ENCODE measurements at regions not wholly inside any gene's neighbourhood (a gene's known extent, or its start where the extent isn't known, plus 50 kb on each side); places are given as distances from the start of the nearest gene placed in this dataset.
A peak's percentile ranks its signal among the peaks of the same experiment; 100 is the strongest.
"Not testable (repeated sequence)": the region's sequence is repeated elsewhere in the genome, so short reads cannot be mapped to it uniquely, and the experiment has no call there.

GRCh38 chr1:195851804-195852203 lies 756.4 kb downstream of the KCNT2 start:
- Mint-ChIP-seq H3K4me3 (ENCODE audit: unreplicated experiment) (no peak overlapping the region), H3K9me3 (ENCODE audit: unreplicated experiment) (no peaks in the 10 kb centered on the region), H3K27me3 (ENCODE audit: insufficient read depth, unreplicated experiment) (no peaks in the 10 kb centered on the region), H3K36me3 (ENCODE audit: insufficient read depth, unreplicated experiment) (no peaks in the 10 kb centered on the region), H3K27ac (ENCODE audit: low read depth, unreplicated experiment) (peak overlapping the region; percentile 70), H3K4me1 (ENCODE audit: insufficient read depth, unreplicated experiment) (peaks cover 6% of the 10 kb centered on the region)
- ChIA-PET POLR2A (no interaction called here), CTCF (no interaction called here)
- intact Hi-C loops (cut with micrococcal nuclease) = no loop called here
- no TSS peak for BruUV-seq (replicated peaks)
- TF ChIP-seq CTCF (IDR thresholded peaks at IDR 0.05; ENCODE audit: unreplicated experiment) = no peak
- peak; percentile 39 for DNase-seq (ENCODE audit: unreplicated experiment)

GRCh38 chr1:195851016-195851601 lies 757.1 kb downstream of the KCNT2 start:
- Mint-ChIP-seq H3K4me1 (ENCODE audit: insufficient read depth, unreplicated experiment) (peaks cover 6% of the 10 kb centered on the region), H3K27ac (ENCODE audit: low read depth, unreplicated experiment) (peak overlapping the region; percentile 70), H3K36me3 (ENCODE audit: insufficient read depth, unreplicated experiment) (no peaks in the 10 kb centered on the region), H3K4me3 (ENCODE audit: unreplicated experiment) (no peak overlapping the region), H3K27me3 (ENCODE audit: insufficient read depth, unreplicated experiment) (no peaks in the 10 kb centered on the region), H3K9me3 (ENCODE audit: unreplicated experiment) (no peaks in the 10 kb centered on the region)
- BruUV-seq (replicated peaks) = no TSS peak
- ChIA-PET POLR2A (interaction anchor here (0.6 kb wide), 3 partner anchors 21 to 1310 kb away, joined by 3 read pairs; no protein-coding TSS in a partner anchor), CTCF (no interaction called here)
- no peak for DNase-seq (ENCODE audit: unreplicated experiment)
- no peak for TF ChIP-seq CTCF (IDR thresholded peaks at IDR 0.05; ENCODE audit: unreplicated experiment)
- intact Hi-C loops (cut with micrococcal nuclease) = no loop called here

GRCh38 chr1:195849180-195849579 lies 759.1 kb downstream of the KCNT2 start:
- no peak overlapping the region for H3K4me3 Mint-ChIP-seq (ENCODE audit: unreplicated experiment)
- peaks cover 6% of the 10 kb centered on the region for H3K4me1 Mint-ChIP-seq (ENCODE audit: insufficient read depth, unreplicated experiment)
- H3K9me3 Mint-ChIP-seq (ENCODE audit: unreplicated experiment) = no peaks in the 10 kb centered on the region
- ChIA-PET POLR2A (interaction anchor here (0.5 kb wide), 1 partner anchor 54 kb away, joined by 3 read pairs; no protein-coding TSS in a partner anchor), CTCF (interaction anchor here (0.7 kb wide), 1 partner anchor 130 kb away, joined by 3 read pairs; no protein-coding TSS in a partner anchor)
- intact Hi-C loops (cut with micrococcal nuclease) = no loop called here
- no peaks in the 10 kb centered on the region for H3K36me3 Mint-ChIP-seq (ENCODE audit: insufficient read depth, unreplicated experiment)
- BruUV-seq (replicated peaks) = no TSS peak
- DNase-seq (ENCODE audit: unreplicated experiment) = no peak
- H3K27me3 Mint-ChIP-seq (ENCODE audit: insufficient read depth, unreplicated experiment) = no peaks in the 10 kb centered on the region
- no peak for TF ChIP-seq CTCF (IDR thresholded peaks at IDR 0.05; ENCODE audit: unreplicated experiment)
- peak overlapping the region; percentile 40 for H3K27ac Mint-ChIP-seq (ENCODE audit: low read depth, unreplicated experiment)

- POLR2A ChIA-PET; H3K4me3 Mint-ChIP-seq (ENCODE audit: unreplicated experiment); CTCF ChIA-PET; intact Hi-C loops (cut with micrococcal nuclease); DNase-seq (ENCODE audit: unreplicated experiment); H3K4me1 Mint-ChIP-seq (ENCODE audit: insufficient read depth, unreplicated experiment); BruUV-seq (replicated peaks); H3K27me3 Mint-ChIP-seq (ENCODE audit: insufficient read depth, unreplicated experiment); H3K36me3 Mint-ChIP-seq (ENCODE audit: insufficient read depth, unreplicated experiment); H3K9me3 Mint-ChIP-seq (ENCODE audit: unreplicated experiment); H3K27ac Mint-ChIP-seq (ENCODE audit: low read depth, unreplicated experiment): not testable (repeated sequence)
Observed at GRCh38 chr1:195847957-195848875, 760.0 kb downstream of the KCNT2 start.
